SK-N-DZ (cell line): ENCODE measurements at regions not wholly inside any gene's neighbourhood (a gene's known extent, or its start where the extent isn't known, plus 50 kb on each side); places are given as distances from the start of the nearest gene placed in this dataset.
"Not testable (repeated sequence)": the region's sequence is repeated elsewhere in the genome, so short reads cannot be mapped to it uniquely, and the experiment has no call there.

Experiments used
- DNase-seq: peaks from one replicate; pipeline ENCODE4 v3.0.0-alpha.2; 2015; ENCODE audit warnings: low spot score

- DNase-seq, result no peak
Observed at GRCh38 chr2:239806276-239806675, 218.9 kb downstream of the NDUFA10 start.

DNA sequence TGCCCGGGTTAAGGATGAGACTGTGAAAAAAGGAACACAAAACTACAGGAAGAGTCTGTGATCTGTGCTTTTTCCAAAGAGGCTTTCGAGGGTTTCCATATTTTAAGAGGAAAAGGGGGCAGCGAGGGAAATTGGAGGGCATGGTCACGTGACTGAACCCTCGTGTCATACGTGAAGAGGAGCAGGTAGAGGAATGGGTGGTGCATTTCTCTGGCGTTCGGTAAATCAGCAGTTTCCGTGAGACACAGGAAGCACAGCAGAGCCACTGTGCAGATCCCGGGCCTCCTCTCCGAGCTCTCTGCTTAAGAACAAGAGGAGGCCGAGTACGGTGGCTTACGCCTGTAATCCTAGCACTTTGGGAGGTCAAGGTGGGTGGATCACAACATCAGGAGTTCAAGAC lies 219.7 kb downstream of the NDUFA10 start:
- no peak for DNase-seq

GRCh38 chr2:239805043-239805329 lies 220.2 kb downstream of the NDUFA10 start:
- no peak for DNase-seq

GRCh38 chr2:239804161-239805042 lies 220.7 kb downstream of the NDUFA10 start:
- DNase-seq, result no peak

DNA sequence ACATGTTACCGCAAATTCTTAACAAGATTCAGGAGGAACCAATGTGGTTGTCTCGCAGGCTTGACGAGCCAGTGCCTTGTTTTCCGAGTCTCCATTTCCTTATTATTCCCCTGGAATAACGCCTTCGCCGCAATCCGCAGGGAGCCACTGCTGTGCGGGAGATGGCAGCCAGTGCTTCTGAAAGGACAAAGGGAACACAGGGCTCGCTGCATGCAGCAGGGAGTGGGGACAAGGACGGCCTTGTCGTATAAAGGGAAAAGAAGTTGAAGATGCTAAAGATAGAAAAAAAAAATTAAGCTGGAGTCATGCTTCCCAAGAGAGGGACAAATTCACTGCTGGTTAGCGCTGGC lies 221.4 kb downstream of the NDUFA10 start:
- DNase-seq, result no peak

DNA sequence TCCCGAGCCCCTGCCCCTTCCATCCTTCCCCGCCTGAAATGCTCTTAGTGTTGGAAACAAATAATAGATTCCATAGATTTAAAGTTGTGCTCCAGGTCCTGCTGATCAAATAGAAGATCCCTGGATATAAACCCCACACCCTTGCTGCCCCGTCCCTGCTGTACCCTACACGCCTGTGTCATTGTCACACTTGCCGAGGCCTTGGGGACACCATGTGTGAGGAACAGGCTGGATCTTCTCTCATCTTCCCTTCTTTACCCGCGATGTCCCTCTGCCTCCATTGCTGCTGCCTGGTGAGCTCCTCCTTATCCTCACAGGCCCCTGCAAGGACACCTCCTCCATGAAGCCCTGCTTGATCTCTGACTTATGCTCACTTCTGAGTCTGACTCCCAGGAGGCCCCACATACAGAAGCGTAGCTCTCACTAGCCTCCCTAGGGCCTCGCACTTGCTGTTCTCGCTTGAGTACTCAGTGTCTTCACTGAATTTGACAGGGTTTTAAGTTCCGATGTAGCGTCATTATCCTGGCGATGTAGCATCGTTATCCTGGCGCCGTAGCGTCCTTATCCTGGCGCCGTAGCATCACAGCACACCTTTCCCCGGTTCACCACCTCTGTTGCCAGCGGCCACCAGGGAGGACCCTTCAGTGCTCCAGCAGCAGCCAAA lies 221.9 kb downstream of the NDUFA10 start:
- DNase-seq, result no peak

- no peak for DNase-seq
Observed at GRCh38 chr2:239802185-239802649, 222.9 kb downstream of the NDUFA10 start.

- DNase-seq, result no peak
Observed at GRCh38 chr2:239801404-239802184, 223.5 kb downstream of the NDUFA10 start.

DNA sequence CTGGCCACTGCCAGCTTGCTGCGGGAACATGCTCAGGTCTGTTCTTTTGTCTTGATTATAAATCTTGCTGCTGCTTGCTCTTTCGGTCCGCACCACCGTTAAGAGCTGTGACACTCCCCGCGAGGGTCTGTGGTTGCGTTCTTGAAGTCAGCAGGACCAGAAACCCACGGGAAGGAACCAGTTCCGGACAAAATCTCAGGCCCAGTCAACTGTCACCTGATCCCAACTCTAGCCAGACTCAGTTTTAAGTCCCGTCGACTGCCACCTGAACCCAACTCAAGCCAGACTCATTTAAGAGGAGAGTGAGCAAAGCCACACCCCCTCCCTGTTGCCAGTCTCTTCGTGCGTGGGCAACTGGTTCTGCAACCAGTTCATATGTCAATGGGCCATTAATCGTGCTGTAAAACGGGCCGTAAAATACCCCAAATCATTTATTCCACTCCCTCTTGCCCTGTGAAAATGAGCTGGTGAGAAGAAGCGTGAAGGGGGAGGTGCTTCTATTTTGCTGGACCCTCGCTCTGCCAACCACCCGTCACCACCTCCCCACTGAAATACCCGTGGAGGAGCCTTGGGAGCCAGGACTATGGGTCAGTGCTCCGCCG lies 224.3 kb downstream of the NDUFA10 start:
- DNase-seq, result no peak

DNA sequence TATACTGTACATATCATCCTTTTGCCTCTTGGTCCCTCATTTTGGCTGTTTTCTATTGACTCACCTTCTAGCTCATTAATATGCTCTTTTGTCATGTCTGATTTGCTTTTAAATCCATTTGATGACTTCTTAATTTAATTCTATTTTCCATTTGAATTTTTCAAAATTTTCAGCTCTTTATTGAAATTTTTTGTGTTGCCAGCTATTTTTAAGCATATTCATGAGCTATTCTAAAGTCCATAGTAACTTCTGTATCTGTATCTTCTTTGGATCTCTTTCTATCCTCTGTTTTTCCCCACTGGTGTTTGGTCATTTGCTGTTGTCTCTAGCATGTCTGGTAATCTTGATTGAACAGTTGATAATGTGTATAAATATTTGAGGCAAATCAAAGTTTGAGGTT lies 227.8 kb downstream of the NDUFA10 start:
- DNase-seq, result no peak

- DNase-seq, result not testable (repeated sequence)
Observed at GRCh38 chr2:239795761-239796160, 229.4 kb downstream of the NDUFA10 start.

GRCh38 chr2:239793836-239794235 lies 231.3 kb downstream of the NDUFA10 start:
- no peak for DNase-seq

GRCh38 chr2:239793086-239793485 lies 232.1 kb downstream of the NDUFA10 start:
- no peak for DNase-seq

- DNase-seq, result no peak
Observed at GRCh38 chr2:239792405-239793084, 232.6 kb downstream of the NDUFA10 start.

- no peak for DNase-seq
Observed at GRCh38 chr2:239791526-239792404, 233.4 kb downstream of the NDUFA10 start.

GRCh38 chr2:239790721-239791120 lies 234.4 kb downstream of the NDUFA10 start:
- no peak for DNase-seq

GRCh38 chr2:239790313-239790712 lies 234.8 kb downstream of the NDUFA10 start:
- no peak for DNase-seq

GRCh38 chr2:239789711-239790110 lies 235.4 kb downstream of the NDUFA10 start:
- DNase-seq, result no peak

DNA sequence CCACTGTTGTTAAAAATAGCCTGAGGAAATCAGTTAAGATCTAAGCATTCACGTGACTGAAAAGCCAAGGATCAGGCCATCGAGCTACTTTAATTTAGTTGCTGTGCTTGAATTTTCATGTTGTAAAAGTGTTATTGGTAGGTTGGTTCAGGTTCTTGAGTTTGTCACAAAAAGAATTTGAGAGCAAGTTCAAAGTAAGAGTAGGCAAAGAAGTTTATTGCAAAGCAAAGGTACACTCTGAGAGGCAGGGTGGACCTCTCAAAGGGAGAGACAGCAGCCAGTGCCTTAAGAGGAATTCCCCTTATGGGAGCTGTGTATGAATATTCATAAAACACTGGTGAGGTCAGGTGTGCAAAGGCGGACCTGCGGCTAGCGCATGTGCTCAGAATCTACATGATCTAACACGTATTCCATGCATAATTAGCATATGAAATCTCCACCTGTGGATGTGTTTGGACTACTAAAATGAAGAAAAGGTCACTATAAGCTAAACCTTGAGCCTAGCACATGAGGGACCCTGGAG lies 236.5 kb downstream of the NDUFA10 start:
- DNase-seq, result no peak

DNA sequence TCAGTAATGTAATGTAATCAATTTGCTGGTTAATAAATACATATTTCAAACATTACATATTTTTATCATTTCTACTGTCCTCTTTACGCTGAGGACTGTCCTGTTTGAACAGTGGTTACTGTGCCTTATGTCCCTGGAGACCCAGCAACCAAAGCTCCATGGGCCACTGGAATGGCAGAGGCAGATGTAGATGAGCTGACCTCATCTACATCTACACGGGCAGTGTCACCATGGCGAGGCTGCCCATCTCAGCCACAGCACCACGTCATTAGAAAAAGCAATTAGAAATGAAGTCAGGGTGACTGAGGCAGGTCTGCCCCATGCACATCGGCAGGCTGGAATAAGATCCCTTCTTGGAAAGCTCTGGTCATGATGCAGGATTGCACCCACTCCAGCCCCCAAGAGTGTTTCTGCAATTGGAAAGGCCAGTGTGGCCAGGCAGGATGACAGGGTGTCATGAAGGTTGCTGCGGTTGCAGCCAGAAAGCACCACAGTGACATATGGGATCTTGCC lies 237.5 kb downstream of the NDUFA10 start:
- no peak for DNase-seq
